GM23338 (cell line): ENCODE measurements at regions not wholly inside any gene's neighbourhood (a gene's known extent, or its start where the extent isn't known, plus 50 kb on each side); places are given as distances from the start of the nearest gene placed in this dataset.

ENCODE experiments used
- ATAC-seq: fragments of 200-7000 bp; cut with Tn5 transposase; 3 replicates; pipeline ENCODE4 v1.9.1; 2020
- DNase-seq: peaks from one replicate; pipeline ENCODE4 v3.0.0-alpha.2; 2015; ENCODE audit warnings: low spot score
- H2AFZ ChIP-seq: fragments of 200-600 bp; sonication (generic); 2 replicates; pipeline ENCODE4 v1.8.0; 2016; ENCODE audit warnings: antibody characterized with exemption, mild to moderate bottlenecking, moderate library complexity
- H3F3A ChIP-seq: fragments of 200-600 bp; sonication (generic); replicated peaks from 2 replicates; pipeline ENCODE4 v1.8.0; 2017; ENCODE audit warnings: antibody characterized with exemption, mixed run types, low read depth
- H3K27ac ChIP-seq: fragments of 200-600 bp; sonication (generic); 2 replicates; pipeline ENCODE4 v1.6.1; 2016; ENCODE audit warnings: low read depth
- H3K27me3 ChIP-seq: fragments of 200-600 bp; sonication (generic); 2 replicates; pipeline ENCODE4 v1.8.0; 2016; ENCODE audit warnings: mild to moderate bottlenecking, mixed run types, moderate library complexity; ENCODE audit not compliant: insufficient read depth
- H3K36me3 ChIP-seq: fragments of 200-600 bp; sonication (generic); 2 replicates; pipeline ENCODE4 v1.8.0; 2016; ENCODE audit warnings: mild to moderate bottlenecking; ENCODE audit not compliant: insufficient read depth
- H3K4me1 ChIP-seq: fragments of 200-600 bp; sonication (generic); 2 replicates; pipeline ENCODE4 v1.8.0; 2016; ENCODE audit warnings: mild to moderate bottlenecking, moderate library complexity; ENCODE audit not compliant: insufficient read depth
- H3K4me2 ChIP-seq: fragments of 200-600 bp; sonication (generic); 2 replicates; pipeline ENCODE4 v1.7.1; 2017; ENCODE audit warnings: mixed run types
- H3K4me3 ChIP-seq: fragments of 200-600 bp; sonication (generic); 2 replicates; pipeline ENCODE4 v1.6.1; 2016; ENCODE audit warnings: mixed run types
- H3K79me2 ChIP-seq: fragments of 200-600 bp; sonication (generic); replicated peaks from 2 replicates; pipeline ENCODE4 v1.8.0; 2017; ENCODE audit warnings: mild to moderate bottlenecking; ENCODE audit not compliant: insufficient read depth
- H3K9me2 ChIP-seq: fragments of 200-600 bp; sonication (generic); 2 replicates; pipeline ENCODE4 v1.8.0; 2017; ENCODE audit not compliant: insufficient read depth
- H4K20me1 ChIP-seq: fragments of 200-600 bp; sonication (generic); replicated peaks from 2 replicates; pipeline ENCODE4 v1.8.0; 2017; ENCODE audit warnings: mild to moderate bottlenecking; ENCODE audit not compliant: insufficient read depth
- H3K27ac Mint-ChIP-seq: 2 replicates; pipeline ENCODE4 v1.8.0; 2020; ENCODE audit warnings: inconsistent platforms, mild to moderate bottlenecking, moderate library complexity, mixed read lengths
- H3K27me3 Mint-ChIP-seq: 3 replicates; pipeline ENCODE4 v1.8.0; 2022; ENCODE audit warnings: low read depth, mild to moderate bottlenecking, moderate library complexity, mixed read lengths, inconsistent platforms; ENCODE audit not compliant: insufficient read depth, poor library complexity
- H3K36me3 Mint-ChIP-seq: 3 replicates; pipeline ENCODE4 v1.8.0; 2021; ENCODE audit warnings: low read depth, mild to moderate bottlenecking, inconsistent platforms, moderate library complexity, mixed read lengths
- H3K4me1 Mint-ChIP-seq: 3 replicates; pipeline ENCODE4 v1.8.0; 2020; ENCODE audit warnings: mild to moderate bottlenecking, inconsistent platforms, mixed read lengths
- H3K4me3 Mint-ChIP-seq: 3 replicates; pipeline ENCODE4 v1.8.0; 2021; ENCODE audit warnings: moderate library complexity, mild to moderate bottlenecking, inconsistent platforms, mixed read lengths
- H3K9me3 Mint-ChIP-seq: 3 replicates; pipeline ENCODE4 v1.8.0; 2020; ENCODE audit warnings: moderate library complexity, mild to moderate bottlenecking, inconsistent platforms, mixed read lengths
- CREB1 ChIP-seq: fragments of 250-450 bp; sonication (Bioruptor Pico); IDR thresholded peaks from 2 replicates; pipeline ENCODE4 v1.5.0; 2020; ENCODE audit warnings: low read depth, mild to moderate bottlenecking, moderate library complexity
- EZH2 ChIP-seq: fragments of 200-600 bp; sonication (generic); IDR thresholded peaks from one replicate; pipeline ENCODE4 v1.8.0; 2017; ENCODE audit warnings: antibody characterized with exemption, mild to moderate bottlenecking, low read depth; ENCODE audit not compliant: unreplicated experiment
- JUNB ChIP-seq: IDR thresholded peaks from one replicate; pipeline ENCODE4 v1.6.1; 2016; ENCODE audit warnings: antibody characterized with exemption; ENCODE audit not compliant: unreplicated experiment
- NANOG ChIP-seq: IDR thresholded peaks from 2 replicates; pipeline ENCODE4 v1.6.1; 2016; ENCODE audit warnings: antibody characterized with exemption, borderline replicate concordance
- POLR2AphosphoS5 ChIP-seq: IDR thresholded peaks from 2 replicates; pipeline ENCODE4 v1.6.1; 2016; ENCODE audit warnings: antibody characterized with exemption, low read depth
- STAT1 ChIP-seq: IDR thresholded peaks from one replicate; pipeline ENCODE4 v1.6.1; 2016; ENCODE audit warnings: antibody characterized with exemption; ENCODE audit not compliant: unreplicated experiment
- ZNF114 ChIP-seq: fragments of 250-450 bp; sonication (Bioruptor Pico); IDR thresholded peaks from 2 replicates; pipeline ENCODE4 v1.5.0; 2020; ENCODE audit warnings: mild to moderate bottlenecking, moderate library complexity
- ZNF331 ChIP-seq: fragments of 250-450 bp; sonication (Bioruptor Pico); IDR thresholded peaks from 2 replicates; pipeline ENCODE4 v1.5.0; 2020; ENCODE audit warnings: low read depth, mild to moderate bottlenecking, moderate library complexity
- TF ChIP-seq, protein P1 (sequence below): IDR thresholded peaks from one replicate; pipeline ENCODE4 v1.6.1; 2018; ENCODE audit warnings: antibody characterized with exemption; ENCODE audit not compliant: unreplicated experiment
- TF ChIP-seq, protein P2 (sequence below): fragments of 250-450 bp; sonication (Bioruptor Pico); IDR thresholded peaks from 2 replicates; pipeline ENCODE4 v1.5.0; 2020; ENCODE audit warnings: mild to moderate bottlenecking, moderate library complexity

DNA sequence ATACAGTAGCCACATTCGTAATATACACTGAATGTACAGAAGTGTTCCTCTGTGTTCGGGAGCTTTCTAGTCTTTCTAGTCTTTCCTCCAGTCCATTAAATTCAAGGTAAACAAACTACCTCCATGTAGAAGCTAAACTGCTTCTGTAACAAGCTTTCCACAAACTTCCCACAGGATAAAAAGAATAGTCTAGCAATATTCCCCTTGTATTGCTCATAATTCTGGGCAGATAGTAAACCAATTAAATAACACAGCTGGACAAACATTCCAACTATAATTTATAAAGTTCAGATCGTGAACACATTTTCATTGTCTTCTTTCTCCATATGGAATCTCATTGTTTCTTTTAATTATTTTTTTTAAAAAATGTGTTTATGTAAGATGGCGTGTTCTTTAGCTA lies 307.2 kb downstream of the AEBP2 start (continued):
- no peak for TF ChIP-seq EZH2
- no peak for TF ChIP-seq STAT1
- TF ChIP-seq JUNB, result no peak
- TF ChIP-seq, protein P1, sequence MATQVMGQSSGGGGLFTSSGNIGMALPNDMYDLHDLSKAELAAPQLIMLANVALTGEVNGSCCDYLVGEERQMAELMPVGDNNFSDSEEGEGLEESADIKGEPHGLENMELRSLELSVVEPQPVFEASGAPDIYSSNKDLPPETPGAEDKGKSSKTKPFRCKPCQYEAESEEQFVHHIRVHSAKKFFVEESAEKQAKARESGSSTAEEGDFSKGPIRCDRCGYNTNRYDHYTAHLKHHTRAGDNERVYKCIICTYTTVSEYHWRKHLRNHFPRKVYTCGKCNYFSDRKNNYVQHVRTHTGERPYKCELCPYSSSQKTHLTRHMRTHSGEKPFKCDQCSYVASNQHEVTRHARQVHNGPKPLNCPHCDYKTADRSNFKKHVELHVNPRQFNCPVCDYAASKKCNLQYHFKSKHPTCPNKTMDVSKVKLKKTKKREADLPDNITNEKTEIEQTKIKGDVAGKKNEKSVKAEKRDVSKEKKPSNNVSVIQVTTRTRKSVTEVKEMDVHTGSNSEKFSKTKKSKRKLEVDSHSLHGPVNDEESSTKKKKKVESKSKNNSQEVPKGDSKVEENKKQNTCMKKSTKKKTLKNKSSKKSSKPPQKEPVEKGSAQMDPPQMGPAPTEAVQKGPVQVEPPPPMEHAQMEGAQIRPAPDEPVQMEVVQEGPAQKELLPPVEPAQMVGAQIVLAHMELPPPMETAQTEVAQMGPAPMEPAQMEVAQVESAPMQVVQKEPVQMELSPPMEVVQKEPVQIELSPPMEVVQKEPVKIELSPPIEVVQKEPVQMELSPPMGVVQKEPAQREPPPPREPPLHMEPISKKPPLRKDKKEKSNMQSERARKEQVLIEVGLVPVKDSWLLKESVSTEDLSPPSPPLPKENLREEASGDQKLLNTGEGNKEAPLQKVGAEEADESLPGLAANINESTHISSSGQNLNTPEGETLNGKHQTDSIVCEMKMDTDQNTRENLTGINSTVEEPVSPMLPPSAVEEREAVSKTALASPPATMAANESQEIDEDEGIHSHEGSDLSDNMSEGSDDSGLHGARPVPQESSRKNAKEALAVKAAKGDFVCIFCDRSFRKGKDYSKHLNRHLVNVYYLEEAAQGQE, result no peak
- TF ChIP-seq NANOG, result no peak

DNA sequence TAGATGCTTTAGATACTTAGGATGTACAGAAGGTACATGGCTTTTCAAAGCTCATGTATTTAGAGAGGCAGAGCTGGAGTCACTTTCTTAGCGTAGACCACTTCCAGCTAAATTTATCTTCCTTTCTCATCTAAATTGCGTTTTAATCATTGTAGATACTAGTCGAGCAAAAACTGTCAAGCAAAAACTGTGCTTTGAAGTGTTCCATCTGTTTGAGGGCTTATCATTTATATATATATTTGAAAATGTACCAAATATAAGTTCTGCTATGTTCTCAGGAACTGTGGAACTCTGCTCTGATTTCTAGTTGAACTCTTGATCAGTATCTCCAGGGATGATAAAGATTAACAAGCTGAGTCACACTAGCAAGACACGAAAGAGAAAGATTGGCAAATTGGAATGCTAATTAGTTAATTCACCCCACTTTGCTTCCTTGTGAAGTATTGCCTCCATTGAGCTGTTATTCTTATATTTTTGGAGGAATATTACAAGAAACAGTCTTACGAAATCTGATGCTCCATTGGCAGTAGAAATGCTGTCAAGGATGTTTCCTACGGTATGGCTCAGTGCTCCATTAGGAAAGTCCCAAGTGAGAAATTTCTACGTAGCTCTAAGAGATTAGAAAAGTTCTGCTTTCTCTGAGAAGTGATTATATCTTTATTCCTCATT lies 310.7 kb downstream of the AEBP2 start:
- Histone ChIP-seq H3K36me3 (no peaks in the 10 kb centered on the region), H3K27me3 (no peaks in the 10 kb centered on the region), H3K9me2 (no peaks in the 10 kb centered on the region; the same call in 1 of the 2 replicates), H4K20me1 (no peaks in the 10 kb centered on the region), H2AFZ (no peak overlapping the region), H3F3A (no peaks in the 10 kb centered on the region), H3K27ac (no peak overlapping the region), H3K4me2 (no peak overlapping the region), H3K4me1 (no peaks in the 10 kb centered on the region), H3K4me3 (no peak overlapping the region), H3K79me2 (no peaks in the 10 kb centered on the region)
- Mint-ChIP-seq H3K4me3 (no peak overlapping the region), H3K4me1 (no peaks in the 10 kb centered on the region), H3K36me3 (no peaks in the 10 kb centered on the region), H3K9me3 (peaks cover 10% of the 10 kb centered on the region), H3K27ac (no peak overlapping the region), H3K27me3 (no peaks in the 10 kb centered on the region)
- TF ChIP-seq POLR2AphosphoS5 (no peak), CREB1 (CRISPR knock-in tag) (no peak), NANOG (no peak), ZNF114 (CRISPR knock-in tag) (no peak), ZNF331 (no peak)
- TF ChIP-seq, protein P2, sequence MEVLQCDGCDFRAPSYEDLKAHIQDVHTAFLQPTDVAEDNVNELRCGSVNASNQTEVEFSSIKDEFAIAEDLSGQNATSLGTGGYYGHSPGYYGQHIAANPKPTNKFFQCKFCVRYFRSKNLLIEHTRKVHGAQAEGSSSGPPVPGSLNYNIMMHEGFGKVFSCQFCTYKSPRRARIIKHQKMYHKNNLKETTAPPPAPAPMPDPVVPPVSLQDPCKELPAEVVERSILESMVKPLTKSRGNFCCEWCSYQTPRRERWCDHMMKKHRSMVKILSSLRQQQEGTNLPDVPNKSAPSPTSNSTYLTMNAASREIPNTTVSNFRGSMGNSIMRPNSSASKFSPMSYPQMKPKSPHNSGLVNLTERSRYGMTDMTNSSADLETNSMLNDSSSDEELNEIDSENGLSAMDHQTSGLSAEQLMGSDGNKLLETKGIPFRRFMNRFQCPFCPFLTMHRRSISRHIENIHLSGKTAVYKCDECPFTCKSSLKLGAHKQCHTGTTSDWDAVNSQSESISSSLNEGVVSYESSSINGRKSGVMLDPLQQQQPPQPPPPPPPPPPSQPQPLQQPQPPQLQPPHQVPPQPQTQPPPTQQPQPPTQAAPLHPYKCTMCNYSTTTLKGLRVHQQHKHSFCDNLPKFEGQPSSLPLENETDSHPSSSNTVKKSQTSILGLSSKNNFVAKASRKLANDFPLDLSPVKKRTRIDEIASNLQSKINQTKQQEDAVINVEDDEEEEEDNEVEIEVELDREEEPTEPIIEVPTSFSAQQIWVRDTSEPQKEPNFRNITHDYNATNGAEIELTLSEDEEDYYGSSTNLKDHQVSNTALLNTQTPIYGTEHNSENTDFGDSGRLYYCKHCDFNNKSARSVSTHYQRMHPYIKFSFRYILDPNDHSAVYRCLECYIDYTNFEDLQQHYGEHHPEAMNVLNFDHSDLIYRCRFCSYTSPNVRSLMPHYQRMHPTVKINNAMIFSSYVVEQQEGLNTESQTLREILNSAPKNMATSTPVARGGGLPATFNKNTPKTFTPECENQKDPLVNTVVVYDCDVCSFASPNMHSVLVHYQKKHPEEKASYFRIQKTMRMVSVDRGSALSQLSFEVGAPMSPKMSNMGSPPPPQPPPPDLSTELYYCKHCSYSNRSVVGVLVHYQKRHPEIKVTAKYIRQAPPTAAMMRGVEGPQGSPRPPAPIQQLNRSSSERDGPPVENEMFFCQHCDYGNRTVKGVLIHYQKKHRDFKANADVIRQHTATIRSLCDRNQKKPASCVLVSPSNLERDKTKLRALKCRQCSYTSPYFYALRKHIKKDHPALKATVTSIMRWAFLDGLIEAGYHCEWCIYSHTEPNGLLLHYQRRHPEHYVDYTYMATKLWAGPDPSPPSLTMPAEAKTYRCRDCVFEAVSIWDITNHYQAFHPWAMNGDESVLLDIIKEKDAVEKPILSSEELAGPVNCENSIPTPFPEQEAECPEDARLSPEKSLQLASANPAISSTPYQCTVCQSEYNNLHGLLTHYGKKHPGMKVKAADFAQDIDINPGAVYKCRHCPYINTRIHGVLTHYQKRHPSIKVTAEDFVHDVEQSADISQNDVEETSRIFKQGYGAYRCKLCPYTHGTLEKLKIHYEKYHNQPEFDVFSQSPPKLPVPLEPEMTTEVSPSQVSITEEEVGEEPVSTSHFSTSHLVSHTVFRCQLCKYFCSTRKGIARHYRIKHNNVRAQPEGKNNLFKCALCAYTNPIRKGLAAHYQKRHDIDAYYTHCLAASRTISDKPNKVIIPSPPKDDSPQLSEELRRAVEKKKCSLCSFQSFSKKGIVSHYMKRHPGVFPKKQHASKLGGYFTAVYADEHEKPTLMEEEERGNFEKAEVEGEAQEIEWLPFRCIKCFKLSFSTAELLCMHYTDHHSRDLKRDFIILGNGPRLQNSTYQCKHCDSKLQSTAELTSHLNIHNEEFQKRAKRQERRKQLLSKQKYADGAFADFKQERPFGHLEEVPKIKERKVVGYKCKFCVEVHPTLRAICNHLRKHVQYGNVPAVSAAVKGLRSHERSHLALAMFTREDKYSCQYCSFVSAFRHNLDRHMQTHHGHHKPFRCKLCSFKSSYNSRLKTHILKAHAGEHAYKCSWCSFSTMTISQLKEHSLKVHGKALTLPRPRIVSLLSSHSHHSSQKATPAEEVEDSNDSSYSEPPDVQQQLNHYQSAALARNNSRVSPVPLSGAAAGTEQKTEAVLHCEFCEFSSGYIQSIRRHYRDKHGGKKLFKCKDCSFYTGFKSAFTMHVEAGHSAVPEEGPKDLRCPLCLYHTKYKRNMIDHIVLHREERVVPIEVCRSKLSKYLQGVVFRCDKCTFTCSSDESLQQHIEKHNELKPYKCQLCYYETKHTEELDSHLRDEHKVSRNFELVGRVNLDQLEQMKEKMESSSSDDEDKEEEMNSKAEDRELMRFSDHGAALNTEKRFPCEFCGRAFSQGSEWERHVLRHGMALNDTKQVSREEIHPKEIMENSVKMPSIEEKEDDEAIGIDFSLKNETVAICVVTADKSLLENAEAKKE (CRISPR knock-in tag), result no peak
- no peak for ATAC-seq
- no peak for DNase-seq
